CD4-positive, alpha-beta T cell treated with Interferon gamma for 1 hour (primary cell): ENCODE measurements at regions not wholly inside any gene's neighbourhood (a gene's known extent, or its start where the extent isn't known, plus 50 kb on each side); places are given as distances from the start of the nearest gene placed in this dataset.

Source experiments
- DNase-seq: peaks from one replicate; pipeline ENCODE4 v3.0.0-alpha.2; 2020

GRCh38 chr1:166221316-166221715 lies 54.5 kb upstream of the FAM78B start:
- no peak for DNase-seq

- DNase-seq: no peak
These were observed 67.1 kb upstream of the FAM78B start for GRCh38 chr1:166233750-166234366.

GRCh38 chr1:166235728-166236127 lies 68.9 kb upstream of the FAM78B start:
- DNase-seq: no peak

- no peak for DNase-seq
These were observed 70.9 kb upstream of the FAM78B start for GRCh38 chr1:166237675-166238074.

GRCh38 chr1:166253076-166253779 lies 86.4 kb upstream of the FAM78B start:
- DNase-seq: no peak

- no peak for DNase-seq
These were observed 91.2 kb upstream of the FAM78B start for GRCh38 chr1:166258017-166258416.

GRCh38 chr1:166261511-166261910 lies 94.7 kb upstream of the FAM78B start:
- no peak for DNase-seq

- DNase-seq: no peak
These were observed 103.8 kb upstream of the FAM78B start for GRCh38 chr1:166270476-166271150.

- DNase-seq: no peak
These were observed 104.3 kb upstream of the FAM78B start for GRCh38 chr1:166271151-166271538.

- DNase-seq: no peak
These were observed 105.4 kb upstream of the FAM78B start for GRCh38 chr1:166272155-166272554.

GRCh38 chr1:166272851-166273250 lies 106.0 kb upstream of the FAM78B start:
- no peak for DNase-seq

GRCh38 chr1:166273618-166274017 lies 106.8 kb upstream of the FAM78B start:
- no peak for DNase-seq

- no peak for DNase-seq
These were observed 115.8 kb upstream of the FAM78B start for GRCh38 chr1:166282391-166283137.

GRCh38 chr1:166283190-166283589 lies 116.4 kb upstream of the FAM78B start:
- DNase-seq: no peak

GRCh38 chr1:166283600-166283999 lies 116.8 kb upstream of the FAM78B start:
- no peak for DNase-seq

GRCh38 chr1:166289309-166290050 lies 122.7 kb upstream of the FAM78B start:
- no peak for DNase-seq

GRCh38 chr1:166295656-166296055 lies 128.9 kb upstream of the FAM78B start:
- no peak for DNase-seq

- no peak for DNase-seq
These were observed 131.2 kb upstream of the FAM78B start for GRCh38 chr1:166297993-166298392.

GRCh38 chr1:166300767-166301166 lies 134.0 kb upstream of the FAM78B start:
- no peak for DNase-seq

GRCh38 chr1:166302989-166303758 lies 136.4 kb upstream of the FAM78B start:
- no peak for DNase-seq

GRCh38 chr1:166304131-166304530 lies 137.3 kb upstream of the FAM78B start:
- no peak for DNase-seq

- DNase-seq: no peak
These were observed 138.6 kb upstream of the FAM78B start for GRCh38 chr1:166305371-166305770.
